OCI-LY7 (cell line): ENCODE measurements at regions not wholly inside any gene's neighbourhood (a gene's known extent, or its start where the extent isn't known, plus 50 kb on each side); places are given as distances from the start of the nearest gene placed in this dataset.

Source experiments
- CTCF ChIP-seq: fragments of 200-600 bp; sonication (generic); conservative IDR thresholded peaks from 2 replicates; pipeline ENCODE4 v1.5.1; 2014; ENCODE audit warnings: mild to moderate bottlenecking, antibody characterized with exemption, low read length, moderate library complexity, mixed read lengths
- EZH2phosphoT487 ChIP-seq: fragments of 200-600 bp; sonication (generic); IDR thresholded peaks from 2 replicates; pipeline ENCODE4 v1.6.1; 2018; ENCODE audit warnings: low read depth, borderline replicate concordance, mild to moderate bottlenecking, mixed run types, antibody characterized with exemption, low read length, moderate library complexity, mixed read lengths

- TF ChIP-seq CTCF (no peak), EZH2phosphoT487 (no peak)
Observed at GRCh38 chr2:51971136-51971535, 939.2 kb upstream of the NRXN1 start.
